Liver (tissue), 3 donors: ENCODE measurements at regions not wholly inside any gene's neighbourhood (a gene's known extent, or its start where the extent isn't known, plus 50 kb on each side); places are given as distances from the start of the nearest gene placed in this dataset.

Source experiments
- ATF3 ChIP-seq: IDR thresholded peaks from 2 replicates; pipeline ENCODE4 v1.6.1; 2016; ENCODE audit warnings: antibody characterized with exemption
- CTCF ChIP-seq: fragments of 150-350 bp; IDR thresholded peaks from 2 replicates; pipeline ENCODE4 v1.5.1; 2017; ENCODE audit warnings: improper control_type of control experiment, low read depth, low read length; ENCODE audit not compliant: missing input control
- EGR1 ChIP-seq, 2 donors: IDR thresholded peaks; 2 replicates each; pipeline ENCODE4 v1.6.1; 2016 to 2018; ENCODE audit warnings: antibody characterized with exemption in 2 of 2, low read depth in 2 of 2
- FOXA1 ChIP-seq: IDR thresholded peaks from 2 replicates; pipeline ENCODE4 v1.6.1; 2016; ENCODE audit warnings: antibody characterized with exemption
- FOXA2 ChIP-seq: IDR thresholded peaks from 2 replicates; pipeline ENCODE4 v1.6.1; 2016; ENCODE audit warnings: antibody characterized with exemption
- MAX ChIP-seq: IDR thresholded peaks from 2 replicates; pipeline ENCODE4 v1.6.1; 2016; ENCODE audit warnings: antibody characterized with exemption
- RAD21 ChIP-seq, 2 donors: IDR thresholded peaks; 2 replicates each; pipeline ENCODE4 v1.6.1; 2016; ENCODE audit warnings: antibody characterized with exemption in 2 of 2, mild to moderate bottlenecking in 2 of 2
- REST ChIP-seq: IDR thresholded peaks from 2 replicates; pipeline ENCODE4 v1.6.1; 2016; ENCODE audit warnings: antibody characterized with exemption, mild to moderate bottlenecking
- SP1 ChIP-seq: IDR thresholded peaks from 2 replicates; pipeline ENCODE4 v1.6.1; 2018; ENCODE audit warnings: antibody characterized with exemption, mild to moderate bottlenecking
- TAF1 ChIP-seq: conservative IDR thresholded peaks from 2 replicates; pipeline ENCODE4 v1.6.1; 2016; ENCODE audit warnings: antibody characterized with exemption, mild to moderate bottlenecking
- donor health status: healthy.
- donor health status: healthy.

- no peak for TF ChIP-seq RAD21 (IDR thresholded peaks at IDR 0.05)
- no peak for TF ChIP-seq CTCF
- TF ChIP-seq REST, result no peak
- no peak for TF ChIP-seq FOXA2
- no peak for TF ChIP-seq FOXA1
- no peak for TF ChIP-seq MAX
- TF ChIP-seq SP1, result no peak
- no peak for TF ChIP-seq EGR1 (IDR thresholded peaks at IDR 0.05; ENCODE audit: low read depth in 2 of 2)
- no peak for TF ChIP-seq TAF1
- TF ChIP-seq ATF3, result no peak
These were observed 664.7 kb downstream of the QKI start for GRCh38 chr6:164079275-164079600.
